ENCODE measurements at regions not wholly inside any gene's neighbourhood (a gene's known extent, or its start where the extent isn't known, plus 50 kb on each side); places are given as distances from the start of the nearest gene placed in this dataset.

DNA sequence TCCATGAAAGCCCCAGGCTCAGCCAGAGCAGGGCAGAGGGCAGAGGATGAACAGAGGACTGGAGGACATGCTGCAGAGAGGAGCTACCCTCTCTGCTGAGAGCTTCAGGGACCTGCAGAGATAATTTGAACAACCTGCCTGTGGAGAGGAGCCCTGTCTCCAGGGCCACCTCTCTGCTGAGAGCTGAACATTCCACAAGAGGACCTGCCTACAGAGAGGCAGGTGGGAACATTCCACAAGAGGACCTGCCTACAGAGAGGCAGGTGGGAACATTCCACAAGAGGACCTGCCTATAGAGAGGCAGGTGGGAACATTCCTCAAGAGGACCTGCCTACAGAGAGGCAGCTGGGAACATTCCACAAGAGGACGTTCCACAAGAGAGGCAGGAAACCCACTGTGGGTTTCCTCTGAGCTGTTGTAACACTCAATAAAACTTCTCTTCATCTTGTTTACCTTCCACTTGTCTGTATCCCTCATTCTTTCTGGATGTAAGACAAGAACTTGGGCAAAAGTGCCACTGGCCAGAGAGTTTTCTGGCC is 551.9 kb upstream of the CA10 start:
- TF ChIP-seq, protein P1, sequence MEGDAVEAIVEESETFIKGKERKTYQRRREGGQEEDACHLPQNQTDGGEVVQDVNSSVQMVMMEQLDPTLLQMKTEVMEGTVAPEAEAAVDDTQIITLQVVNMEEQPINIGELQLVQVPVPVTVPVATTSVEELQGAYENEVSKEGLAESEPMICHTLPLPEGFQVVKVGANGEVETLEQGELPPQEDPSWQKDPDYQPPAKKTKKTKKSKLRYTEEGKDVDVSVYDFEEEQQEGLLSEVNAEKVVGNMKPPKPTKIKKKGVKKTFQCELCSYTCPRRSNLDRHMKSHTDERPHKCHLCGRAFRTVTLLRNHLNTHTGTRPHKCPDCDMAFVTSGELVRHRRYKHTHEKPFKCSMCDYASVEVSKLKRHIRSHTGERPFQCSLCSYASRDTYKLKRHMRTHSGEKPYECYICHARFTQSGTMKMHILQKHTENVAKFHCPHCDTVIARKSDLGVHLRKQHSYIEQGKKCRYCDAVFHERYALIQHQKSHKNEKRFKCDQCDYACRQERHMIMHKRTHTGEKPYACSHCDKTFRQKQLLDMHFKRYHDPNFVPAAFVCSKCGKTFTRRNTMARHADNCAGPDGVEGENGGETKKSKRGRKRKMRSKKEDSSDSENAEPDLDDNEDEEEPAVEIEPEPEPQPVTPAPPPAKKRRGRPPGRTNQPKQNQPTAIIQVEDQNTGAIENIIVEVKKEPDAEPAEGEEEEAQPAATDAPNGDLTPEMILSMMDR (conservative IDR thresholded peaks at IDR 0.05), result no peak
- H3K27ac ChIP-seq, result no peak overlapping the region

DNA sequence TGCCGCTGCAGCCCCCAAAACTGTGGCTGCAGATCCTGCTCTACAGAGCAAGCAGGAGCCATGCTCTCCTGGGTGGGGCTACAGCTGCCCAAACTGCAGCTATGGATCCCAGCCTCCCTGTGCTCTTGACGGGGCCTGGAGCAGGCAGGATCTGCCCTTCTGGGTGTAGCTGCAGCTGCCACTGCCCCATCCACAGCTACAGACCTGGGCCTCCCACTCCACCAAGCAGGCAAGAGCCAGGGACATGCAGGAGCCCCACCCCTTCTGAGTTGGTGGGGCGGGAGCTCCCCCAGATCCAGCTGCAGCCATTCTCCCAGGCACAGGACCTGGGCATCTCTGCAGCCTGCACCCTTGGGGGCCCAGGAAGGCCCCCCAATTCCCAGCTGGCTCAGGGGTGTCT is 551.2 kb upstream of the CA10 start:
- TF ChIP-seq, protein P1 (conservative IDR thresholded peaks at IDR 0.05), result no peak
- H3K27ac ChIP-seq, result no peak overlapping the region

DNA sequence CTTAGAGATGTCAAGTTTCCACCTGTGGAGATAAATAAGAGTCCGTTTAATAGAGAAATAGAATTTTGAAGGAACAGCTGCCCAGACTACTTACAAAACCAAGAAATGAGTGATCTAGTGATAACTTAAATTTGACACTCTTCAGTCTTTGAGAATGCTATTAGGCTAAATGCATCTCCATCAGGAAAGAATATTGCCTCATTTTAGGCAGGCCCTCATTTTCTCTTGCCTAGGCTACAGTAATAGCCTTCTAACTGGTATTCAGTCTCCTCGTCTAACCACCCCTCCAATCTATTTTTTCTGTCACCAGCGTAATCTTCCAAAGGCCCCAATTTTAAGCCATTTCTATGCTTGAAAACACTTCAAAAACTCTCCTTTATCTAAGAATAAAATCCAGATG is 537.8 kb upstream of the CA10 start:
- TF ChIP-seq, protein P1 (conservative IDR thresholded peaks at IDR 0.05), result no peak
- H3K27ac ChIP-seq, result no peak overlapping the region

DNA sequence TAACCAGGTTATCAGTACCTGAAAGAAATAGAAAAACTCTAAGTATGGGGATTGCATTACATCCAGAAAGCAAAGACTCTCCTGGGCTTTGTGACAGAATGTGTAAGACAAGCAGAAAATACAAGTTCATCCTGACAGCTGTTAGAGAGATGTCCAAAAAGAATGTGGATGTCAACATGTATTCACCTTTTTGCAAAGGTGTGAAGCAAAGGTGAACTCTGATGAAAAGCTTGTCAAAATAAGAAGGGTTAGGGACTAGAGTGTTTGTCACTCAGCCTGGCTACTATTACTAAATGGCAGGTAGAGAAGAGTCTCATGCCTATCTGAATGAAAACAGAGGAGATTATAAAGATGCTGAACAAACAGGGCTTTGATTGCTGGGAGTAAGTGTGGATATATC is 527.6 kb upstream of the CA10 start:
- H3K27ac ChIP-seq, result no peak overlapping the region
- TF ChIP-seq, protein P1 (conservative IDR thresholded peaks at IDR 0.05), result no peak

DNA sequence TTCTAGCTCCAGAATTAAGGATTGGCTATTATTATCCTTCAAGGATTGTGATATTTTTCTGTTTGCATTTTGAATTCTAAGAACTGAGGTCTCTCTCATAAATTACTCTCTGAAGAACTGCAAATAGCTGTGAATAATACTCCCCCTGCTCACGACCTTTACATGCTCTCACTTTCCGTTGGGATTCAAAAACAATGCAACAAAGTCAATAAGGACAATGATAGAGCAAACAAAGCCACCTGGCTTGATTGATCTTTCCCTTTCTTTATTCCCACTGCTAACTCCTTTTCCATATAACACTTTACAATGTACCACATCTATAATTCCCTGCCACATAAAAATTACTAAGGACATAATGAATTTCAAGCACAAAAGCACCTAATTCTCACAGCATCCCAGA is 523.0 kb upstream of the CA10 start:
- H3K27ac ChIP-seq, result no peak overlapping the region
- TF ChIP-seq, protein P1 (conservative IDR thresholded peaks at IDR 0.05), result no peak

DNA sequence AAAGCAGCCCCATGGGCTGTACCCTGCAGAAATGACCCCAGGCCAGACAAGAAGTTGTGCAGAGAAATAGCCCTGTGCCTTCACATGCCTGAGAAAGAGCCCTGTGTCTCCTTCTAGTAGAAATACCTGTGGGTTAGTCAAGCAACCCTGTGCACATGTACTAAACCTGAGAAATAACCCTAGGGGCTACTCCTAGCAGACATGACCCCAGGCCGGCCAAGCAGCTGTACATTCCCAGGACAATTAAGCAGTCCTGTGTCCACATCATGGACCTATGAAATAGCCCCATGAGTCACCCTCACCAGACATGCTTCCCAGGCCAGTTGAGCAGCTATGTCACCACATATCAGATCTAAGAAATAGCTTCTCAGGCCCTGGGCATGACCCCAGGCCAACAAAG is 519.7 kb upstream of the CA10 start:
- H3K27ac ChIP-seq, result no peak overlapping the region
- TF ChIP-seq, protein P1 (conservative IDR thresholded peaks at IDR 0.05), result no peak

DNA sequence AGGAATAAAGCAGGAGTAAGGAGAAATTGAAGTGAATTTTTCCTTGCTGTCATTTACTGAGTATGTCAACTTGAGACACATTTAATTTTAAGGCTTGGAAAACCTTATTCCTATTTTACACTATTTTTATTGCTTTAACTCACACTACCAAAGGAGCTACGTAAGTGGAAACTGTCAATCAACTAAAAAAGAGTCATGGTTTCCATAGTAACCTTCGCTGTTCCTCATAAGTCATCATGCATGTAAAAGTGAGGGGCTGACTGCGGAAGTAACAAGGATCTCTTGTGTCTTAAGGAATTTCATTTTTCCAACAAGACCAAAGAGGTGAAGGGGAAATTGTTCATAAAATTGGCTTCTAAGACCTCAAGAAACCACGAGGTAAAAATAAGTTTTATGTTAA is 516.2 kb upstream of the CA10 start:
- no peak overlapping the region for H3K27ac ChIP-seq
- TF ChIP-seq, protein P1 (conservative IDR thresholded peaks at IDR 0.05), result no peak
